K562 (cell line): ENCODE measurements at regions not wholly inside any gene's neighbourhood (a gene's known extent, or its start where the extent isn't known, plus 50 kb on each side); places are given as distances from the start of the nearest gene placed in this dataset.

Experiments used
- CHD2 ChIP-seq: IDR thresholded peaks from 2 replicates; pipeline ENCODE4 v1.6.1; 2011; ENCODE audit warnings: low read depth, low read length
- EP300 ChIP-seq: IDR thresholded peaks from 2 replicates; pipeline ENCODE4 v1.6.1; 2012; ENCODE audit warnings: low read length, improper control_type of control experiment
- SPI1 ChIP-seq: IDR thresholded peaks from 2 replicates; pipeline ENCODE4 v1.6.1; 2011; ENCODE audit warnings: low read depth, low read length, control low read depth, borderline replicate concordance
- ZKSCAN8 ChIP-seq: fragments of 200-800 bp; sonication (Bioruptor generic); IDR thresholded peaks from 2 replicates; pipeline ENCODE4 v1.6.1; 2016; ENCODE audit warnings: missing genetic modification characterization, missing compliant biosample characterization
- ZNF3 ChIP-seq: fragments of 250-450 bp; sonication (Bioruptor Pico); IDR thresholded peaks from 2 replicates; pipeline ENCODE4 v1.5.0; 2021; ENCODE audit warnings: mild to moderate bottlenecking, moderate library complexity
- ZNF609 ChIP-seq: sonication (generic); formaldehyde crosslinking; IDR thresholded peaks from 2 replicates; pipeline ENCODE4 v1.8.1; 2023; ENCODE audit warnings: missing genetic modification reagents, mild to moderate bottlenecking, borderline replicate concordance
- ZNF766 ChIP-seq: fragments of 200-800 bp; sonication (Bioruptor generic); conservative IDR thresholded peaks from 2 replicates; pipeline ENCODE4 v1.6.1; 2016; ENCODE audit warnings: missing genetic modification characterization, missing compliant biosample characterization

GRCh38 chr9:94441796-94442195 is 113.1 kb upstream of the PCAT7 start (continued):
- TF ChIP-seq ZKSCAN8 (CRISPR knock-in tag) (no peak), EP300 (no peak), SPI1 (no peak), ZNF766 (CRISPR knock-in tag) (no peak), ZNF3 (CRISPR knock-in tag) (no peak), ZNF609 (CRISPR knock-in tag) (no peak), CHD2 (no peak)
